Skeletal muscle satellite cell (primary cell): ENCODE measurements at regions not wholly inside any gene's neighbourhood (a gene's known extent, or its start where the extent isn't known, plus 50 kb on each side); places are given as distances from the start of the nearest gene placed in this dataset.

Source experiments
- H3K27me3 ChIP-seq: 2 replicates; pipeline ENCODE4 v1.7.0; 2013; ENCODE audit warnings: low read length; ENCODE audit not compliant: control insufficient read depth, insufficient read depth
- H3K36me3 ChIP-seq: 2 replicates; pipeline ENCODE4 v1.7.0; 2013; ENCODE audit warnings: mild to moderate bottlenecking, control low read depth, low read length; ENCODE audit not compliant: insufficient read depth
- H3K4me1 ChIP-seq: 2 replicates; pipeline ENCODE4 v1.7.0; 2013; ENCODE audit warnings: low read length; ENCODE audit not compliant: control insufficient read depth, insufficient read depth
- H3K4me2 ChIP-seq: 2 replicates; pipeline ENCODE4 v1.7.0; 2013; ENCODE audit warnings: mild to moderate bottlenecking, low read length
- H3K4me3 ChIP-seq: 2 replicates; pipeline ENCODE4 v1.7.0; 2013; ENCODE audit warnings: low read length
- H3K9ac ChIP-seq: 2 replicates; pipeline ENCODE4 v1.7.0; 2013; ENCODE audit warnings: mild to moderate bottlenecking, low read depth, low read length, moderate library complexity
- H3K9me3 ChIP-seq: replicated peaks from 2 replicates; pipeline ENCODE4 v1.7.0; 2013; ENCODE audit warnings: mild to moderate bottlenecking, control low read depth, low read length

GRCh38 chr13:78182813-78183212, 264.2 kb upstream of the EDNRB start:
- Histone ChIP-seq H3K9me3 (no peaks in the 10 kb centered on the region), H3K36me3 (no peaks in the 10 kb centered on the region), H3K9ac (peak overlapping the region; percentile 61), H3K27me3 (no peaks in the 10 kb centered on the region), H3K4me3 (peak overlapping the region; percentile 21), H3K4me1 (peaks cover 38% of the 10 kb centered on the region), H3K4me2 (peak overlapping the region; percentile 67)

GRCh38 chr13:78177306-78177705, 258.7 kb upstream of the EDNRB start:
- H3K27me3 ChIP-seq = no peaks in the 10 kb centered on the region
- H3K36me3 ChIP-seq = no peaks in the 10 kb centered on the region
- H3K4me1 ChIP-seq = peaks cover 18% of the 10 kb centered on the region
- H3K9ac ChIP-seq = no peak overlapping the region
- H3K9me3 ChIP-seq = no peaks in the 10 kb centered on the region
- H3K4me3 ChIP-seq = no peak overlapping the region
- no peak overlapping the region for H3K4me2 ChIP-seq

- H3K9ac ChIP-seq = no peak overlapping the region
- H3K4me2 ChIP-seq = no peak overlapping the region
- no peaks in the 10 kb centered on the region for H3K36me3 ChIP-seq
- H3K27me3 ChIP-seq = no peaks in the 10 kb centered on the region
- no peaks in the 10 kb centered on the region for H3K9me3 ChIP-seq
- H3K4me3 ChIP-seq = no peak overlapping the region
- H3K4me1 ChIP-seq = peaks cover 13% of the 10 kb centered on the region
Measured at GRCh38 chr13:78176880-78177279, 258.2 kb upstream of the EDNRB start.

- H3K9me3 ChIP-seq = no peaks in the 10 kb centered on the region
- H3K36me3 ChIP-seq = no peaks in the 10 kb centered on the region
- no peaks in the 10 kb centered on the region for H3K27me3 ChIP-seq
- H3K9ac ChIP-seq = no peak overlapping the region
- H3K4me3 ChIP-seq = no peak overlapping the region
- no peak overlapping the region for H3K4me2 ChIP-seq
- H3K4me1 ChIP-seq = no peaks in the 10 kb centered on the region
Measured at GRCh38 chr13:78169386-78169785, 250.8 kb upstream of the EDNRB start.

GRCh38 chr13:78168981-78169380, 250.3 kb upstream of the EDNRB start:
- Histone ChIP-seq H3K9ac (no peak overlapping the region), H3K4me2 (no peak overlapping the region), H3K9me3 (no peaks in the 10 kb centered on the region), H3K27me3 (no peaks in the 10 kb centered on the region), H3K4me3 (no peak overlapping the region), H3K36me3 (no peaks in the 10 kb centered on the region), H3K4me1 (no peaks in the 10 kb centered on the region)

- Histone ChIP-seq H3K27me3 (no peaks in the 10 kb centered on the region), H3K4me2 (peak overlapping the region; percentile 3), H3K4me1 (peaks cover 12% of the 10 kb centered on the region), H3K4me3 (no peak overlapping the region), H3K36me3 (no peaks in the 10 kb centered on the region), H3K9me3 (no peaks in the 10 kb centered on the region), H3K9ac (no peak overlapping the region)
Measured at GRCh38 chr13:78161266-78161665, 242.6 kb upstream of the EDNRB start.

- no peak overlapping the region for H3K9ac ChIP-seq
- no peaks in the 10 kb centered on the region for H3K27me3 ChIP-seq
- peak overlapping the region; percentile 3 for H3K4me2 ChIP-seq
- peaks cover 12% of the 10 kb centered on the region for H3K4me1 ChIP-seq
- no peaks in the 10 kb centered on the region for H3K9me3 ChIP-seq
- H3K4me3 ChIP-seq = no peak overlapping the region
- H3K36me3 ChIP-seq = no peaks in the 10 kb centered on the region
Measured at GRCh38 chr13:78160793-78161192, 242.2 kb upstream of the EDNRB start.

GRCh38 chr13:78152415-78152814, 233.8 kb upstream of the EDNRB start:
- no peak overlapping the region for H3K9ac ChIP-seq
- no peaks in the 10 kb centered on the region for H3K9me3 ChIP-seq
- H3K4me3 ChIP-seq = no peak overlapping the region
- no peaks in the 10 kb centered on the region for H3K36me3 ChIP-seq
- H3K27me3 ChIP-seq = no peaks in the 10 kb centered on the region
- H3K4me2 ChIP-seq = no peak overlapping the region
- H3K4me1 ChIP-seq = peaks cover 11% of the 10 kb centered on the region

- no peaks in the 10 kb centered on the region for H3K36me3 ChIP-seq
- no peak overlapping the region for H3K4me3 ChIP-seq
- H3K9me3 ChIP-seq = no peaks in the 10 kb centered on the region
- H3K27me3 ChIP-seq = no peaks in the 10 kb centered on the region
- H3K4me2 ChIP-seq = peak overlapping the region; percentile 28
- H3K9ac ChIP-seq = no peak overlapping the region
- peaks cover 11% of the 10 kb centered on the region for H3K4me1 ChIP-seq
Measured at GRCh38 chr13:78147905-78148304, 229.3 kb upstream of the EDNRB start.

GRCh38 chr13:78145276-78145675, 226.6 kb upstream of the EDNRB start:
- H3K27me3 ChIP-seq = no peaks in the 10 kb centered on the region
- no peaks in the 10 kb centered on the region for H3K9me3 ChIP-seq
- H3K36me3 ChIP-seq = no peaks in the 10 kb centered on the region
- no peak overlapping the region for H3K9ac ChIP-seq
- H3K4me2 ChIP-seq = no peak overlapping the region
- H3K4me1 ChIP-seq = peaks cover 11% of the 10 kb centered on the region
- no peak overlapping the region for H3K4me3 ChIP-seq

GRCh38 chr13:78139765-78140164, 221.1 kb upstream of the EDNRB start:
- no peaks in the 10 kb centered on the region for H3K36me3 ChIP-seq
- H3K4me3 ChIP-seq = no peak overlapping the region
- no peaks in the 10 kb centered on the region for H3K9me3 ChIP-seq
- H3K9ac ChIP-seq = no peak overlapping the region
- H3K27me3 ChIP-seq = no peaks in the 10 kb centered on the region
- H3K4me1 ChIP-seq = peaks cover 3% of the 10 kb centered on the region
- no peak overlapping the region for H3K4me2 ChIP-seq

GRCh38 chr13:78138756-78139155, 220.1 kb upstream of the EDNRB start:
- no peaks in the 10 kb centered on the region for H3K36me3 ChIP-seq

More at GRCh38 chr13:78138756-78139155, 220.1 kb upstream of the EDNRB start:
- no peak overlapping the region for H3K4me2 ChIP-seq
- H3K9ac ChIP-seq = no peak overlapping the region
- no peaks in the 10 kb centered on the region for H3K27me3 ChIP-seq
- H3K4me1 ChIP-seq = peaks cover 3% of the 10 kb centered on the region
- H3K9me3 ChIP-seq = no peaks in the 10 kb centered on the region
- H3K4me3 ChIP-seq = no peak overlapping the region
